ENCODE measurements at regions not wholly inside any gene's neighbourhood (a gene's known extent, or its start where the extent isn't known, plus 50 kb on each side); places are given as distances from the start of the nearest gene placed in this dataset.

GRCh38 chr14:66414511-66414910 is 71.7 kb upstream of the CCDC196 start:
- DNase-seq (ENCODE audit: low spot score), result no peak

DNA sequence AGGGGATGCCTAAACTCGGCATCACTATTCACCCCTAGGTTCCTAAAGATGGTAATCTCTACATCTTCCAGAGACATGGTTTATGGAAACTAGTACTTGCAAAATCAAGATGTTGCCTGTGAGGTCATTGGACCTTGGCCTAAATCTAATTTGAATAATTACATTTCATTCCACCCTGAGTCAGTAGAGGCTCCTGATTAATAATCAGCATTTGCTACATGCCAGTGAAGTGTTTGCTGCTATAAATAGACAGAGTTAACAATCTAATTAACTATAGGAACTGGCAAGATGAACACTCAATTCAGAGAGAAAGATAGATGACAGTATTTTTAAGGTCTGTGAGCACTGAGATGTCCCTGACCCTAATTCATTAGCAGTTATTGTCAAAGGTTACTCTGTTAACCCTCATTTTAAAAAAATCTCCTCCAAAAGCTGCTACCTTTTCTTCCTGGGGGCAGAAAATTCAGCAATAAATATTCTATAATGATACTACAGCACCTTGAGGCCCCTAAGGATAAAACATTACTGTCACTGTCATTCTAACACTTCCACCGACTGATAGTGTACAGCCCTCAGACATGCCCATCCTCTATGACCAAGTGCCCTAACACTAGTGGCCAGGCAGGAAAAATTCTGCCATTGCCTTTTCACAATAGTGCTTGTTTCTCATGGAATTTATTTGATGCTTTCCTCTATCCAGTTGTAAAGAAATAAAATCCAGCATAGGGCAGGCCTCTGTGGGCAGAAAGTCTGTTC is 65.7 kb upstream of the CCDC196 start:
- DNase-seq (ENCODE audit: low spot score), result no peak

DNA sequence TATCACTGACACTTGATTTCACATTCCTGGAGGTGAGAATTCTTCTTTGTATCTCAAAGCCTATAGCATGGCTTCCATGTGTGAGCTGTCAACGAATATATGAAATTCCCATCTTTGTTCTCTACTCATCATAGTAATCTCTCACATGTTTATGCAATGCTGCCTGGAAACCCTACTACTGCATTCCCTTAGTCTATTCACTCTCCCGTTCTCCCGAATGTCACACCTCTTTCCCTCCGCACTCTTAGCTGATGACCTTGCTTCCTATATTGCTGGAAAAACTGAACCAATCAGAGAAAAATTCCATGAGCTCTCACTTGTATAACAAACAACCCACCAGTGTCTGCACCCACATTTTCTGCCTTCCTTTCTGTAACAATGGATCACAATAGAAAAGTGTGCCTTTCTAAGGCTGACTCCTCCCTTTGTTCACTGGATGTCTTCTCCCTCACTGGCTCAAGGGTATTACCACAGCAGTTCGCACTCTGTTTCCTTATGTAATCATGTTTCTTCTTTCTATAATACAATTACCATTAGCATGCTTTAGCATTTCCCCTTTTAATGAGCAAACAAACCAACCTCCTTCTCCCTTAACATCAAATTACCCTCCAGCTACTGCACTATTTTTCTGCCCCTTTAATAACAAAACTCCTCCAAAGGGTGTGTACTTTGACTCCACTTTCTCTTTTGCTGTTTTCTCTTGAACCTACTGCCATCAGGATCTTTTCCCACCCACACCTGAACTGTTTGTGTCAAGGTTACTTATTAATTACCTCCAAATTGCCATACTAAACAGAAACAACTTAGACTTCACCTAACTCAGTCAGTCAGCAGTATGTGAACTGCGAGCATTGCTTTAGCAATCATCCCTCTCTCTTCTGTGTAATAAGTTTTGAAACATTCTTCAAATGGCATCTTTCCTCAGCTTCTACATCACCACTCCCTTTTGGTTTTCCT is 63.9 kb upstream of the CCDC196 start:
- no peak for DNase-seq (ENCODE audit: low spot score)

- no peak for DNase-seq (ENCODE audit: low spot score)
Measured at GRCh38 chr14:66425402-66425801, 60.8 kb upstream of the CCDC196 start.

GRCh38 chr14:66426451-66426850 is 59.7 kb upstream of the CCDC196 start:
- no peak for DNase-seq (ENCODE audit: low spot score)

- no peak for DNase-seq (ENCODE audit: low spot score)
Measured at GRCh38 chr14:66432334-66432733, 53.8 kb upstream of the CCDC196 start.

DNA sequence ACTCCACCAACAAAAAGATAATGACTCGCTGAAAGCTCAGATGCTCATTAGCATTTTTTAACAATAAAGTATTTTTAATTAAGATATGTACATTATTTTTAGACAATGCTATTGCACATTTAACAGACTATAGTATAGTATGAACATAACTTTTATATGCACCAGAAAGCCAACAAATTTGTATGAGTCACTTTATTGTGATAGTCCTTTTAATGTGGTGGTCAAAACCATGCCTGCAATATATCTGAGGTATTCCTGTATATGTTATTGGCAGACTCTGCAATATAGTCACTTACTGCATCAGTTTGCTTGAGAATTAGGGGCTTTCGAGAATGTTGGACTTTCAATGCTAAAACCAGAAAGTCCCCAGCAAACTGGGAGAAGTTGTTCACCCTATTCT is 51.7 kb upstream of the CCDC196 start:
- no peak for DNase-seq (ENCODE audit: low spot score)

- no peak for DNase-seq (ENCODE audit: low spot score)
Measured at GRCh38 chr14:66435683-66436082, 50.5 kb upstream of the CCDC196 start.
